Spleen (tissue), 11 donors: ENCODE measurements at regions not wholly inside any gene's neighbourhood (a gene's known extent, or its start where the extent isn't known, plus 50 kb on each side); places are given as distances from the start of the nearest gene placed in this dataset.

Experiments
- DNase-seq: peaks from one replicate; pipeline ENCODE4 v3.0.0-alpha.2; 2020
- H3K27ac ChIP-seq, 8 donors: fragments of 200-600 bp; sonication (generic) in 7 of 8; 1 replicate in 4 of 8; 2 replicates in 4 of 8; pipeline versions ENCODE4 v1.5.0 to v1.8.0; 2016 to 2021; ENCODE audit warnings: inconsistent platforms in 4 of 8, mild to moderate bottlenecking in 4 of 8, moderate library complexity in 1 of 8
- H3K27me3 ChIP-seq, 7 donors: fragments of 200-600 bp; sonication (generic) in 6 of 7; replicated peaks in 1 of 7; 1 replicate in 4 of 7; 2 replicates in 3 of 7; pipeline versions ENCODE4 v1.5.0 to v1.8.0; 2016 to 2021; ENCODE audit warnings: inconsistent platforms in 3 of 7, mild to moderate bottlenecking in 1 of 7
- H3K36me3 ChIP-seq, 6 donors: fragments of 200-600 bp; sonication (generic) in 5 of 6; 1 replicate in 4 of 6; 2 replicates in 2 of 6; pipeline versions ENCODE4 v1.5.0 to v1.8.0; 2016 to 2021; ENCODE audit warnings: inconsistent platforms in 2 of 6
- H3K4me1 ChIP-seq, 6 donors: fragments of 200-600 bp; sonication (generic) in 5 of 6; 1 replicate in 3 of 6; 2 replicates in 3 of 6; pipeline versions ENCODE4 v1.5.0 to v1.8.0; 2016 to 2021; ENCODE audit warnings: inconsistent platforms in 3 of 6
- H3K4me3 ChIP-seq, 8 donors: fragments of 200-600 bp; sonication (generic) in 7 of 8; 1 replicate in 4 of 8; 2 replicates in 4 of 8; pipeline versions ENCODE4 v1.5.0 to v1.8.0; 2016 to 2021; ENCODE audit warnings: inconsistent platforms in 4 of 8, mild to moderate bottlenecking in 4 of 8, moderate library complexity in 2 of 8
- H3K9me3 ChIP-seq, 8 donors: fragments of 200-600 bp; sonication (generic) in 7 of 8; 1 replicate in 4 of 8; 2 replicates in 4 of 8; pipeline versions ENCODE4 v1.5.0 to v1.8.0; 2016 to 2021; ENCODE audit warnings: inconsistent platforms in 4 of 8
- CTCF ChIP-seq, 11 experiments: fragments of 200-600 bp in 7 of 11; fragments of 450-650 bp in 4 of 11; sonication (generic) in 4 of 11; IDR thresholded peaks in 8 of 11; conservative IDR thresholded peaks in 3 of 11; 1 replicate in 7 of 11; 2 replicates in 4 of 11; pipeline versions ENCODE4 v1.4.0 to v1.8.0; 2016 to 2021; ENCODE audit warnings: antibody characterized with exemption in 11 of 11, inconsistent platforms in 4 of 11, mild to moderate bottlenecking in 1 of 11
- POLR2A ChIP-seq, 3 donors: fragments of 450-650 bp; IDR thresholded peaks; one replicate each; pipeline ENCODE4 v1.5.1; 2017; ENCODE audit warnings: antibody characterized with exemption in 3 of 3, mild to moderate bottlenecking in 1 of 3
- POLR2AphosphoS5 ChIP-seq, 3 donors: sonication (generic); formaldehyde crosslinking; IDR thresholded peaks; one replicate each; pipeline ENCODE4 v1.5.1; 2017; ENCODE audit warnings: antibody characterized with exemption in 3 of 3
- WGBS, 5 donors: extraction: QIAGEN DNeasy Blood & Tissue Kit in 3 of 5; methylation state at CpG; one replicate each; pipeline versions ENCODE4 v1.1.5 to v1.1.7; 2013 to 2018; 5-methylcytosine and 5-hydroxymethylcytosine counted together
- intact Hi-C: fragments of 100-400 bp; cut with DNase I; formaldehyde crosslinking; loops from one replicate; pipeline ENCODE4 v1.15.0; 2023; ENCODE audit warnings: low total_unique reads
- donor health status: healthy with polysubstance abuse.
- donor health status: DM: no; HTN: no; CAD: no; lungs with moderate emphysema.
- donor health status: DM: no; HTN: no; CAD: no.
- donor health status: Bipolar disorder and iron deficiency.
- donor health status: healthy.
- donor health status: DM: no; HTN: no; CAD: no.
- donor health status: DM: yes; HTN: yes; CAD: no.

GRCh38 chr9:11141357-11141756 lies 528.6 kb upstream of the PTPRD start:
- DNase-seq = no peak
- H3K36me3 ChIP-seq = no peaks in the 10 kb centered on the region
- TF ChIP-seq POLR2A (IDR thresholded peaks at IDR 0.05) (no peak), CTCF (IDR thresholded peaks at IDR 0.05 in 8 of 11, conservative IDR thresholded peaks at IDR 0.05 in 3 of 11) (no peak), POLR2AphosphoS5 (IDR thresholded peaks at IDR 0.05) (no peak)

DNA sequence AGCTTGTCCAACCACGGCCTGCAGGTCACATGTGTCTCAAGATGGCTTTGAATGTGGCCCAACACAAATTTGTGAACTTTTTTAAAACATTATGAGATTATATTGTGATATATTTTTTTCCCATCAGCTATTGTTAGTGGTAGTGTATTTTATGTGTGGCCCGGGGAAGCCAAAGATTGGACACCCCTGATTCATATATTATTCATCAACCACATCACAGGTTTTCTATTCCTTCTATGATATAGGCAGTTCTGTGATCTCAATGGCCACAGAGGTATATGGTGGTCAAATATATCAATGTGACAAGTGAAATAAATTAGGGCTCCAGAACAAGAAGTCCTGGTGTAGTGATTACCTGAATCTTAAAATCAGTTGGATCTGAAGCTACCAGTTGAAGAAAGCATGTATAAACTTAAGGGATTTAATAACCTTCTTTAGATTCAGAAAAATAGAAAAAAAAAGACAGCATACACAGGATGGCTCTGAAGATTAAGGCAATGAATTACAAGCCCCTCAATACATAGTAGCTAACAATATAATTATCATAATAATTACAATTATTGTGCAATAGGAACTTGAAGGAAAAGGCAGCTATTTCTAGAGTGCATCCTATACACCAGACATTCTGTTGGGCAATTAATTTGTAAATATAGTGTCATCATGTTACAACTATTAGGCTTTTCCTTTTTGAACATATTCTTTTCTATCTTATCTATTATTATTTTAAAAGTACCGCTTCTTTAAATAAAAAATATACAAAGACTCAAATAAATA lies 530.4 kb upstream of the PTPRD start:
- H3K27ac ChIP-seq = no peak overlapping the region
- H3K27me3 ChIP-seq = no peaks in the 10 kb centered on the region
- H3K9me3 ChIP-seq = peaks cover 0 to 5% (median 0%) of the 10 kb centered on the region in 8 donors
- no peaks in the 10 kb centered on the region for H3K36me3 ChIP-seq
- no peak for DNase-seq
- TF ChIP-seq CTCF (IDR thresholded peaks at IDR 0.05 in 8 of 11, conservative IDR thresholded peaks at IDR 0.05 in 3 of 11) = no peak
- TF ChIP-seq POLR2AphosphoS5 (IDR thresholded peaks at IDR 0.05) = no peak
- no peak for TF ChIP-seq POLR2A (IDR thresholded peaks at IDR 0.05)
- H3K4me3 ChIP-seq = no peak overlapping the region
- no peaks in the 10 kb centered on the region for H3K4me1 ChIP-seq
- intact Hi-C loops = no loop called here
- 69 to 82% (median 72%) methylated on average over 3 of the region's 3 CpGs for WGBS, 5 donors

More at GRCh38 chr9:11141357-11141756, 528.6 kb upstream of the PTPRD start:
- no peak overlapping the region for H3K27ac ChIP-seq
- H3K27me3 ChIP-seq = no peaks in the 10 kb centered on the region
- 69 to 84% (median 73%) methylated on average over 3 of the region's 3 CpGs for WGBS, 5 donors
- peaks cover 0 to 7% (median 0%) of the 10 kb centered on the region in 8 donors for H3K9me3 ChIP-seq
- intact Hi-C loops = no loop called here
- no peaks in the 10 kb centered on the region for H3K4me1 ChIP-seq
- H3K4me3 ChIP-seq = no peak overlapping the region

DNA sequence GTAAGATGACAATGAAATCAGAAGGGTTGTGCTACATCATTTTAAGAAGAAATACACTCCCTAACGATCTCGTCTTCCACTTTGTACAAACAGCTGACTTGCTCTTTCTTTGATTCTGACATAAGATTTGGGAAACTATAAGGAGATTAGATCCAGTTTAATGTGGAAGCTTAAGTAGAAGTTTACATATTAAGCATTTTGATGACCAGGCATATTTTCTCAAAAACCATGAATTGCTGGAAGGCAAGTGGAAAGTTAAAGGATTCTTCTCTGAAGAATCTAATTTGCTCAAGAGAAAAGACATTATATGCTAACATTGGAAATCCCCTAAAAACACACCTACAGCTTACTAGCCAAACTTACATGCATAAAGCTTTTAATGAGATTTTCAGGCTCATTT lies 531.9 kb upstream of the PTPRD start:
- no peaks in the 10 kb centered on the region for H3K36me3 ChIP-seq
- DNase-seq = no peak
- H3K27me3 ChIP-seq = no peaks in the 10 kb centered on the region
- no peak overlapping the region for H3K27ac ChIP-seq
- H3K9me3 ChIP-seq = peaks cover 0 to 6% (median 1%) of the 10 kb centered on the region in 8 donors
- no peaks in the 10 kb centered on the region for H3K4me1 ChIP-seq
- H3K4me3 ChIP-seq = no peak overlapping the region
- intact Hi-C loops = no loop called here
- 68 to 85% (median 81%) methylated on average over 2 of the region's 2 CpGs for WGBS, 5 donors
- no peak for TF ChIP-seq POLR2A (IDR thresholded peaks at IDR 0.05)
- TF ChIP-seq POLR2AphosphoS5 (IDR thresholded peaks at IDR 0.05) = no peak
- TF ChIP-seq CTCF (IDR thresholded peaks at IDR 0.05 in 8 of 11, conservative IDR thresholded peaks at IDR 0.05 in 3 of 11) = no peak

- 77 to 89% (median 87%) methylated on average over 5 of the region's 5 CpGs for WGBS, 5 donors
- no peak for DNase-seq
- H3K27me3 ChIP-seq = no peaks in the 10 kb centered on the region
- no peak overlapping the region for H3K4me3 ChIP-seq
- no peaks in the 10 kb centered on the region for H3K4me1 ChIP-seq
- H3K9me3 ChIP-seq = peaks cover 0 to 11% (median 0%) of the 10 kb centered on the region in 8 donors
- H3K27ac ChIP-seq = no peak overlapping the region
- intact Hi-C loops = no loop called here
- no peaks in the 10 kb centered on the region for H3K36me3 ChIP-seq
- no peak for TF ChIP-seq POLR2A (IDR thresholded peaks at IDR 0.05)
- TF ChIP-seq POLR2AphosphoS5 (IDR thresholded peaks at IDR 0.05) = no peak
- no peak for TF ChIP-seq CTCF (IDR thresholded peaks at IDR 0.05 in 8 of 11, conservative IDR thresholded peaks at IDR 0.05 in 3 of 11)
Measured at GRCh38 chr9:11148189-11148588, 535.4 kb upstream of the PTPRD start.
